Esophagus (tissue), 2 donors: ENCODE measurements at regions not wholly inside any gene's neighbourhood (a gene's known extent, or its start where the extent isn't known, plus 50 kb on each side); places are given as distances from the start of the nearest gene placed in this dataset.

Experiments
- H3K27ac ChIP-seq, 2 donors: one replicate each; pipeline ENCODE4 v1.5.1; 2013; ENCODE audit warnings: low read depth in 2 of 2, mild to moderate bottlenecking in 2 of 2, inconsistent platforms in 1 of 2, low read length in 1 of 2, moderate library complexity in 1 of 2
- H3K27me3 ChIP-seq, 2 donors: one replicate each; pipeline ENCODE4 v1.6.1; 2013; ENCODE audit warnings: low read length in 2 of 2, control low read depth in 1 of 2, mild to moderate bottlenecking in 1 of 2; ENCODE audit not compliant: insufficient read depth in 2 of 2, control insufficient read depth in 1 of 2
- H3K36me3 ChIP-seq, 2 donors: one replicate each; pipeline ENCODE4 v1.6.1; 2013; ENCODE audit warnings: low read length in 1 of 2; ENCODE audit not compliant: control insufficient read depth in 2 of 2, insufficient read depth in 2 of 2
- H3K4me1 ChIP-seq, 2 donors: one replicate each; pipeline ENCODE4 v1.6.1; 2013; ENCODE audit warnings: low read length in 1 of 2; ENCODE audit not compliant: control insufficient read depth in 2 of 2, insufficient read depth in 2 of 2
- H3K4me3 ChIP-seq, 2 donors: one replicate each; pipeline ENCODE4 v1.5.1; 2013; ENCODE audit warnings: low read length in 2 of 2, mild to moderate bottlenecking in 2 of 2, low read depth in 1 of 2, moderate library complexity in 1 of 2
- H3K9me3 ChIP-seq, 2 donors: one replicate each; pipeline ENCODE4 v1.6.1; 2013; ENCODE audit warnings: mild to moderate bottlenecking in 2 of 2, low read depth in 1 of 2, low read length in 1 of 2, moderate library complexity in 1 of 2; ENCODE audit not compliant: control insufficient read depth in 2 of 2, insufficient read depth in 1 of 2
- WGBS, 2 donors: extraction: QIAGEN DNeasy Blood & Tissue Kit; methylation state at CpG; one replicate each; pipeline ENCODE4 v1.1.7; 2013; 5-methylcytosine and 5-hydroxymethylcytosine counted together
- donor health status: healthy with polysubstance abuse.
- donor health status: Bipolar disorder and iron deficiency.

GRCh38 chr10:130571674-130572073 is 435.5 kb downstream of the GLRX3 start:
- H3K9me3 ChIP-seq = peaks cover 5 to 13% of the 10 kb centered on the region in 2 donors

DNA sequence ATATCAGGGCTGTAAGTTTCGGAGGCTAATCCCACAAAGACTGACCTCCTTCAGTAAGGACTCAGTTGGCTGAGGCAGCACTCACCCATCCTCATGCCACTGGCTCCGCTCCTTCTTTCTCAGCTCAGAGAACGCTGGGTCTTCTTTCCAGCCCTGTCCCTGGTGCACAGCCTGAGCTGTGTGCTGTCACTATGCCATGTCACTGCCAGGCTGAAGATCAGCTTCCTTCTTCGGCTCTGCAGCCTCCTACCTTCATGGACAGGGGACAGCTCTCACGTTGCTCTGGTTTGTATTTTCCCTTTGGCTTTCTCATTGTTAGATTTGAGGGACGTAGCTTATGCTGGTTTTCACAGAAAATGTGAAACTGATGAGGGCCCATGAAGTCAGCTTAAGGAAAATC is 437.3 kb downstream of the GLRX3 start:
- WGBS, 2 donors = 70 to 76% methylated on average over 6 of the region's 6 CpGs
- peaks cover 5 to 11% of the 10 kb centered on the region in 2 donors for H3K9me3 ChIP-seq
- H3K27ac ChIP-seq = no peak overlapping the region
- H3K27me3 ChIP-seq = no peaks in the 10 kb centered on the region
- no peak overlapping the region for H3K4me3 ChIP-seq
- H3K36me3 ChIP-seq = no peaks in the 10 kb centered on the region
- no peaks in the 10 kb centered on the region for H3K4me1 ChIP-seq

More at GRCh38 chr10:130571674-130572073, 435.5 kb downstream of the GLRX3 start:
- no peaks in the 10 kb centered on the region for H3K36me3 ChIP-seq
- H3K4me3 ChIP-seq = no peak overlapping the region
- H3K27me3 ChIP-seq = no peaks in the 10 kb centered on the region
- H3K4me1 ChIP-seq = no peaks in the 10 kb centered on the region
- no peak overlapping the region for H3K27ac ChIP-seq
- 83 to 87% methylated on average over 9 of the region's 9 CpGs for WGBS, 2 donors

DNA sequence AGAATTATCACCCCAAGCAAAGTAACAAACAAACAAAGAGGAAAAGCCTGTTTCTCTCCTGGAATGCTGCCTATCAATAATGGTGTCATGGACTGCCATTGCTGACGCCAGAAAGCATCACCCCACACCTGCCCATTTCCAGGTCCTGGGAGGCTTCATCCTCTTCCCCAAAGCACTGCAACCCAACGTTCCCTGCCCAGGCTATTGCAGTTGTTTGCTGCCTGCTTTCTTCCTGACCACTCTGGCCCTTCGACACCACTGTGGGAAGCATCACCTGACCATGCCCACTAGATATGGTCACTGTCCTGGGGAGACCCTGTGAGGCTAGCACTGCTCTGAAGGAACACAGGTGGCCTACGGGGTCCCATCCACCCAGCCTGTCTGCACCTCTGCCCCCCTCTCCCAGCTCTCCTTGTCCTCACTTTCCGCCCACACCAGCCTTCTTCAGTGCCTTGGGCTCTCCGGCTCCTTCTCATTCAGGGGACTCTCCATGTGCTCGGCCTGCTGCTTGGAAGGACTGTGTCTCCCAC is 439.6 kb downstream of the GLRX3 start:
- Histone ChIP-seq H3K27ac (no peak overlapping the region), H3K27me3 (no peaks in the 10 kb centered on the region)
- WGBS, 2 donors = 77 to 78% methylated on average over 7 of the region's 7 CpGs

DNA sequence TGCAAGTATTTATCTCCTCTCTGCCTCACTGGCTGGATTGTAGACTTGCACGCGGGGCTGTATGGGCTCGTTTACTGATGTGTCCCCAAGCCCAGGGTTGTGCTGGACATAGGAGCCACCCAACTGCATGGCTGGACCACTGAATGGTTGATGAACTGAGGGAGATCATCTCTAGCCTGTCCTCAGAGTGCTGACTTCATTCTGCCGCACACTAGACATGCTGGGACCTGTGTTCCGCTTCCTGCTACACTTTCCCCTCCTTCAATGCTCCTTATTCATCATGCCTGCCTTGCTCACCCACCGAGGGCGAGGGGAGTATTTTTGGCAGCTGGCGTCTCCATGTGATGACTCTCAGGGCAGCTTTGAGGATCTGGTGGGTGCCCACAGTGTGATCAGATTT is 440.2 kb downstream of the GLRX3 start:
- H3K27me3 ChIP-seq = no peaks in the 10 kb centered on the region
- no peaks in the 10 kb centered on the region for H3K36me3 ChIP-seq
- H3K27ac ChIP-seq = no peak overlapping the region
- 61 to 71% methylated on average over 8 of the region's 8 CpGs for WGBS, 2 donors
- H3K4me3 ChIP-seq = no peak overlapping the region
- H3K9me3 ChIP-seq = peaks cover 5 to 10% of the 10 kb centered on the region in 2 donors
- H3K4me1 ChIP-seq = no peaks in the 10 kb centered on the region

More for the DNA sequence above, 439.6 kb downstream of the GLRX3 start:
- Histone ChIP-seq H3K4me1 (no peaks in the 10 kb centered on the region), H3K36me3 (no peaks in the 10 kb centered on the region), H3K4me3 (no peak overlapping the region), H3K9me3 (peaks cover 5 to 7% of the 10 kb centered on the region in 2 donors)

DNA sequence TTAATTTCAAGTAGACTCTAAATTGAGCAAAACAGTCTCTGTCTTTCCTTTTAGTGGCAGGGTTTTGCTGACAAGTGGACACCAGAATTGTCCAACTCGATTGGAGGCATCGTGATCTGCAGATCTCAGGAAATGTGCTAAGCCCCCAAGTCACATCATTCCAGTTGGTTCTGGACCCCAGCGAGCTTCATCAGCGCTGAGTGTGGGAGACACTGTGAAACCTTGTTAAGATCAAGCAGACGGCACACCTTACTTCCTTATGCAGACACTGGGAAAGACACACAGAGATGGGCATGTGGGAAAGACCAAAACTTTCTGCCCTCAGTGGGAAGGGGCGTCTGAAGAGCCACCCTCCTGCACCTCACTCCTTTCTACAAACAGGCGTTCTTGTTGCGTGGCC is 440.8 kb downstream of the GLRX3 start:
- 83 to 86% methylated on average over 8 of the region's 8 CpGs for WGBS, 2 donors
- Histone ChIP-seq H3K36me3 (no peaks in the 10 kb centered on the region), H3K27me3 (no peaks in the 10 kb centered on the region), H3K9me3 (peaks cover 5 to 10% of the 10 kb centered on the region in 2 donors), H3K27ac (no peak overlapping the region), H3K4me1 (no peaks in the 10 kb centered on the region), H3K4me3 (no peak overlapping the region)

DNA sequence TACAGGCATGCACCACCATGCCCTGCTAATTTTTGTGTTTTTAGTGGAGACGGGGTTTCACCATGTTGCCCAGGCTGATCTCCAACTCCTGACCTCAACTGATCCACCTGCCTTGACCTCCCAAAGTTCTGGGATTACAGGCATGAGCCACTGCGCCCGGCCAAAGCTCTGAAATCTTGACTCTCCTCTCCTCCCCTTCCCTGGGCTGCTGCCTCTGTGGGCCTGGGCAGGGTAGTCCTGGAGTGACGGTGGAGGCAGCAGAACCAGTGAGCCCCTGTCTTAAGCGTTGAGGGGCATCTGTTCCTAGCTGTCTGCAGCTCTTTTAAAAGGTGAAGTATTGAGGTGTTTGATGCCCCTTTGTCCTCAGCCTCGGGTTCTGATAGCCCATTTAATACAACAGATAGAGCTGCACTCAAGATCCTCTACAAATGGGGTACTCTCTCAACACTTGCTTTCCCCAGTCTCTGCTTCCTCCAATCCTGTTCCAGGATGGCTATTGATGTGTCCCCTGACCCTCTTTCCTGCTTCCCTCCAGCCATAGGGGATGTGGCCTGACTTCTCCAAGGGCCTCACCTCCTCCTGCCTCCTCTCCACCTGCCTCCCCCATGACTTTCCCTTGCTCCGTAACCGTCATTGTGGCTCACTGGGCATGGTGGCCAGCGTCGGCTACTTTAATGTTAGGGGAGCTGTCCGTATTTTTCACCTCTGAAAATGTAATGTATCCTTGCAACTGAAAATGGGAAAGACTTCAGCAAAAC is 442.5 kb downstream of the GLRX3 start:
- H3K27ac ChIP-seq = no peak overlapping the region
- H3K36me3 ChIP-seq = no peaks in the 10 kb centered on the region
- no peak overlapping the region for H3K4me3 ChIP-seq
- H3K4me1 ChIP-seq = no peaks in the 10 kb centered on the region
- no peaks in the 10 kb centered on the region for H3K27me3 ChIP-seq
- WGBS, 2 donors = 85 to 86% methylated on average over 11 of the region's 11 CpGs
- peaks cover 5 to 10% of the 10 kb centered on the region in 2 donors for H3K9me3 ChIP-seq

DNA sequence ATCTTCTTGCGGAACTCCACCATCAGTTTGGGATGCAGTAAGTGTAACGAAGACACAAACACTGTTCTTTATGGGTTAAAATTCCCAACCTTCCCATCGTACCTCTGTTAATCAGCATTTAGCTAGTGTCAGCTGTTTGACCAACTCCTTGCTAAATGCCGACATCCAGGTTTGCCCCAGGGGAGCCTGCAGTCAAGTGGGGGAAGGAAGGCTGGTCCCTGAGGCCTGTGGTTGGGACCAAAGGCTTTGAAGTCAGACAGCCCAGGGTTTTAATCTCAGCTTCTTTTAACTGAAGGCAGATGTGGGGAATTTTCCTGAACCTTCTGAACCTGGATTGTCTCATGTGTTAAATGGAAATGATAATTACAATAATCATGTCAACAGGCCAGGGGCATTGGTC is 443.7 kb downstream of the GLRX3 start:
- 58 to 63% methylated on average over 4 of the region's 4 CpGs for WGBS, 2 donors
- H3K27me3 ChIP-seq = no peaks in the 10 kb centered on the region

DNA sequence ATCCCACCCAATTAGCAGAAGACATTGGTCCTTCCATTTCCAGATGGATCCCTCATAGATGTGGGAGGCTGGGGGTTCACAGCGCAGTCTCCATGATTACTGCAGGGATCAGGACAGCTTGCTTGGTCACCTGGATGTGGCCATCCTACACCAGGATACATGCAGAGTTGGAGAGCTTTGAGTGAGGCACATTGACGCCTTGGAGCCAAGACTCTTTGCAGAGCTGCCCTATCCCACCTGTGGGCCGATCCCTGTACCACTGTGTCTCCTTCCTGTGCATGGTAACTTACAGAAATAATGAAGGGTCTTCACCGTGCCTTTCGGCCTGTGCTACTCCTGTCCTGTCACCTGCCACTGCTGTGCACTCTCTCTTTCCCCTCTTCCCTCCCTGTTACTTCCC is 444.8 kb downstream of the GLRX3 start:
- no peak overlapping the region for H3K4me3 ChIP-seq
- no peaks in the 10 kb centered on the region for H3K27me3 ChIP-seq
- peaks cover 0 to 10% of the 10 kb centered on the region in 2 donors for H3K9me3 ChIP-seq
- H3K36me3 ChIP-seq = no peaks in the 10 kb centered on the region
- no peak overlapping the region for H3K27ac ChIP-seq
- no peaks in the 10 kb centered on the region for H3K4me1 ChIP-seq
- WGBS, 2 donors = 83 to 84% methylated on average over 5 of the region's 5 CpGs

More for the DNA sequence above, 443.7 kb downstream of the GLRX3 start:
- no peaks in the 10 kb centered on the region for H3K4me1 ChIP-seq
- no peaks in the 10 kb centered on the region for H3K36me3 ChIP-seq
- H3K9me3 ChIP-seq = peaks cover 2 to 10% of the 10 kb centered on the region in 2 donors
- H3K27ac ChIP-seq = no peak overlapping the region
- no peak overlapping the region for H3K4me3 ChIP-seq

GRCh38 chr10:130587718-130588117 is 451.5 kb downstream of the GLRX3 start:
- no peaks in the 10 kb centered on the region for H3K36me3 ChIP-seq
- peaks cover 0 to 8% of the 10 kb centered on the region in 2 donors for H3K9me3 ChIP-seq
- no peaks in the 10 kb centered on the region for H3K4me1 ChIP-seq
- H3K27me3 ChIP-seq = no peaks in the 10 kb centered on the region
- H3K27ac ChIP-seq = no peak overlapping the region
- 69 to 76% methylated on average over 4 of the region's 4 CpGs for WGBS, 2 donors
- no peak overlapping the region for H3K4me3 ChIP-seq

GRCh38 chr10:130606001-130606405 is 469.8 kb downstream of the GLRX3 start:
- H3K4me1 ChIP-seq = no peaks in the 10 kb centered on the region
- no peak overlapping the region for H3K27ac ChIP-seq
- H3K36me3 ChIP-seq = no peaks in the 10 kb centered on the region
- H3K27me3 ChIP-seq = no peaks in the 10 kb centered on the region
- H3K4me3 ChIP-seq = no peak overlapping the region
- 34 to 37% methylated on average over 9 of the region's 9 CpGs for WGBS, 2 donors
- H3K9me3 ChIP-seq = peaks cover 7 to 10% of the 10 kb centered on the region in 2 donors
